Thyroid gland (tissue), 4 donors: ENCODE measurements at regions not wholly inside any gene's neighbourhood (a gene's known extent, or its start where the extent isn't known, plus 50 kb on each side); places are given as distances from the start of the nearest gene placed in this dataset.

Experiments
- DNase-seq, 2 donors: peaks; one replicate each; pipeline ENCODE4 v3.0.0-alpha.2; 2019
- H3K27ac ChIP-seq, 3 donors: fragments of 200-600 bp; sonication (generic); 1 replicate in 2 of 3; 2 replicates in 1 of 3; pipeline ENCODE4 v1.5.1; 2016 to 2019; ENCODE audit warnings: mild to moderate bottlenecking in 1 of 3, moderate library complexity in 1 of 3
- H3K27me3 ChIP-seq: fragments of 200-600 bp; sonication (generic); one replicate; pipeline ENCODE4 v1.5.1; 2019
- H3K36me3 ChIP-seq, 2 donors: fragments of 200-600 bp; sonication (generic); one replicate each; pipeline ENCODE4 v1.5.1; 2016 to 2019
- H3K4me1 ChIP-seq, 2 donors: fragments of 200-600 bp; sonication (generic); one replicate each; pipeline ENCODE4 v1.5.1; 2017 to 2019
- H3K4me3 ChIP-seq, 3 donors: fragments of 200-600 bp; sonication (generic); replicated peaks in 1 of 3; 1 replicate in 2 of 3; 2 replicates in 1 of 3; pipeline ENCODE4 v1.5.1; 2016; ENCODE audit warnings: mild to moderate bottlenecking in 1 of 3
- H3K9me3 ChIP-seq: fragments of 200-600 bp; sonication (generic); one replicate; pipeline ENCODE4 v1.5.1; 2017
- POLR2A ChIP-seq, 2 donors: fragments of 450-650 bp; IDR thresholded peaks; one replicate each; pipeline ENCODE4 v1.6.1; 2017; ENCODE audit warnings: antibody characterized with exemption in 2 of 2, mild to moderate bottlenecking in 2 of 2, moderate library complexity in 1 of 2
- WGBS, 2 donors: methylation state at CpG; one replicate each; pipeline ENCODE4 v1.1.5; 2017; 5-methylcytosine and 5-hydroxymethylcytosine counted together
- intact Hi-C: fragments of 100-400 bp; cut with DNase I; formaldehyde crosslinking; loops from one replicate; pipeline ENCODE4 v1.15.1; 2023
- TF ChIP-seq, protein P1 (sequence below), 6 experiments: fragments of 200-600 bp in 3 of 6; fragments of 450-650 bp in 3 of 6; sonication (generic) in 3 of 6; IDR thresholded peaks; one replicate each; pipeline ENCODE4 v1.5.1; 2016 to 2019; ENCODE audit warnings: antibody characterized with exemption in 6 of 6, mild to moderate bottlenecking in 2 of 6, inconsistent platforms in 1 of 6, moderate library complexity in 1 of 6

- TF ChIP-seq, protein P1, sequence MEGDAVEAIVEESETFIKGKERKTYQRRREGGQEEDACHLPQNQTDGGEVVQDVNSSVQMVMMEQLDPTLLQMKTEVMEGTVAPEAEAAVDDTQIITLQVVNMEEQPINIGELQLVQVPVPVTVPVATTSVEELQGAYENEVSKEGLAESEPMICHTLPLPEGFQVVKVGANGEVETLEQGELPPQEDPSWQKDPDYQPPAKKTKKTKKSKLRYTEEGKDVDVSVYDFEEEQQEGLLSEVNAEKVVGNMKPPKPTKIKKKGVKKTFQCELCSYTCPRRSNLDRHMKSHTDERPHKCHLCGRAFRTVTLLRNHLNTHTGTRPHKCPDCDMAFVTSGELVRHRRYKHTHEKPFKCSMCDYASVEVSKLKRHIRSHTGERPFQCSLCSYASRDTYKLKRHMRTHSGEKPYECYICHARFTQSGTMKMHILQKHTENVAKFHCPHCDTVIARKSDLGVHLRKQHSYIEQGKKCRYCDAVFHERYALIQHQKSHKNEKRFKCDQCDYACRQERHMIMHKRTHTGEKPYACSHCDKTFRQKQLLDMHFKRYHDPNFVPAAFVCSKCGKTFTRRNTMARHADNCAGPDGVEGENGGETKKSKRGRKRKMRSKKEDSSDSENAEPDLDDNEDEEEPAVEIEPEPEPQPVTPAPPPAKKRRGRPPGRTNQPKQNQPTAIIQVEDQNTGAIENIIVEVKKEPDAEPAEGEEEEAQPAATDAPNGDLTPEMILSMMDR (IDR thresholded peaks at IDR 0.05): no peak
- no peak for TF ChIP-seq POLR2A (IDR thresholded peaks at IDR 0.05)
- no peaks in the 10 kb centered on the region for H3K9me3 ChIP-seq
- intact Hi-C loops: no loop called here
- no peak overlapping the region for H3K4me3 ChIP-seq
- no peak for DNase-seq
- H3K4me1 ChIP-seq: peaks cover 8 to 10% of the 10 kb centered on the region in 2 donors
- no peaks in the 10 kb centered on the region for H3K36me3 ChIP-seq
- H3K27ac ChIP-seq: no peak overlapping the region
- H3K27me3 ChIP-seq: no peaks in the 10 kb centered on the region
- 93 to 95% methylated on average over 2 of the region's 2 CpGs for WGBS, 2 donors
These were observed 214.1 kb downstream of the SHQ1 start for GRCh38 chr3:72634128-72634527.

GRCh38 chr3:72633534-72633933 lies 214.7 kb downstream of the SHQ1 start:
- no peaks in the 10 kb centered on the region for H3K36me3 ChIP-seq
- peaks cover 8 to 10% of the 10 kb centered on the region in 2 donors for H3K4me1 ChIP-seq
- no peak for DNase-seq
- no peaks in the 10 kb centered on the region for H3K27me3 ChIP-seq
- no peak overlapping the region for H3K27ac ChIP-seq
- H3K4me3 ChIP-seq: no peak overlapping the region
- no peaks in the 10 kb centered on the region for H3K9me3 ChIP-seq
- WGBS, 2 donors: 90 to 91% methylated on average over 5 of the region's 5 CpGs
- intact Hi-C loops: no loop called here
- TF ChIP-seq, protein P1 (IDR thresholded peaks at IDR 0.05): no peak
- TF ChIP-seq POLR2A (IDR thresholded peaks at IDR 0.05): no peak

DNA sequence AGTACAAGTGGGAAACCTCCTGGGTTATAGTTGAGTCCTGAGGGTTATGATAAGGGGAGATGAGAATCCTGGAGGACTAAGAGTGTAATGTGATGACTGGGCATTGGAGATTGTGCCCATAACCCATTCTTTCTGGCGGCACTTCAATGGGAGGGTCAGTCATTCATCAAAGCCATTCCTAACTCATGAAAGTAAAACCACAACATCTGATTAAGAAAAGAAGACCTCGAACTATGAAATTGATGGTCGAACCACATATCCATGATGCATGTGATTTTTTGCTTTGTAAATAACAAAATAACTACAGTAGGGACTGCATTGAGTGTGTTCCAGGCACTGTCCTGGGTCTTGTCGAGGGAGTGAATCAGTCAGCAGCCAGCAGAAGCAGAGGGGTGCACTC lies 215.1 kb downstream of the SHQ1 start:
- TF ChIP-seq, protein P1 (IDR thresholded peaks at IDR 0.05): no peak
- no peak for TF ChIP-seq POLR2A (IDR thresholded peaks at IDR 0.05)
- Histone ChIP-seq H3K27me3 (no peaks in the 10 kb centered on the region), H3K36me3 (no peaks in the 10 kb centered on the region), H3K27ac (no peak overlapping the region), H3K9me3 (no peaks in the 10 kb centered on the region), H3K4me1 (peaks cover 8 to 14% of the 10 kb centered on the region in 2 donors), H3K4me3 (no peak overlapping the region)
- intact Hi-C loops: no loop called here
- DNase-seq: no peak
- WGBS, 2 donors: 67 to 84% methylated on average over 4 of the region's 4 CpGs

DNA sequence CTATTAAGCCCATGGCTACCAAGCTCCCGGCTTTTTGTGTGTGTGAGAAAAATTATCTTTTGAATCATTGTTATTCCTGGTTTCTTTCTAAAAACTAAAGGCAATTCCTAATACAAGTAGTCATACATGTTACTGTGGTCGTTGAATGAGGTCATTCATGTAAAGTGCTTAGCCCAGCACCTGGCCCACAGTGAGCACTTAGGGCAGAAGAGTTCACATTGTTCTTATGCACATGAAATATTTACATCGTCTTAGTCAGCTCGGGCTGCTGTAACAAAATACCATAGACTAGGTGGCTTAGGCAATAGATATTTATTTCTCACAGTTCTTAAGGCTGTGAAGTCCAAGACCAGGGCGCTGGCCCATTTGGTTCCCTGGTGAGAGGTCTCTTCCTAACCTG lies 216.1 kb downstream of the SHQ1 start:
- WGBS, 2 donors: 86 to 97% methylated on average over 5 of the region's 5 CpGs
- TF ChIP-seq, protein P1 (IDR thresholded peaks at IDR 0.05): no peak
- no peak for TF ChIP-seq POLR2A (IDR thresholded peaks at IDR 0.05)
- no peaks in the 10 kb centered on the region for H3K27me3 ChIP-seq
- H3K27ac ChIP-seq: no peak overlapping the region
- DNase-seq: no peak
- no peak overlapping the region for H3K4me3 ChIP-seq
- intact Hi-C loops: no loop called here
- H3K36me3 ChIP-seq: no peaks in the 10 kb centered on the region
- peaks cover 8 to 16% of the 10 kb centered on the region in 2 donors for H3K4me1 ChIP-seq
- H3K9me3 ChIP-seq: no peaks in the 10 kb centered on the region

DNA sequence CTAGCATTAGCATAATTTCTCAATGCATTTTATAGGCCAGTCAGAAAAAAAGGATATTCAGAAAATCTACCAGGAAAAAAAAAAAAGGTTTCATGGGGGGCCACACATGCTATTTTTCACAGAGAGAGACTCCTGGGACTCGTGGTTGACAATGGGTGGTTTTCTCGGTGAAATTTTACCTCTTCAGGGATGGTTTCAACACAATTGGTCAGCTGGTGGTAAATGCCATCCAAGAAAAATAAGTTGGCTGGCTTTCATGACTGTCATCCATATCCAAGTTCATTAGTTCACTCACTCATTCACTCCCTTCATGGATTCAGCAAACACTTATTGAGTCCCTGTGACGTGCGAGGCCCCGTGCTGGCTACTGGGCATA lies 217.3 kb downstream of the SHQ1 start:
- Histone ChIP-seq H3K4me1 (peaks cover 8 to 16% of the 10 kb centered on the region in 2 donors), H3K4me3 (no peak overlapping the region), H3K27me3 (no peaks in the 10 kb centered on the region), H3K36me3 (no peaks in the 10 kb centered on the region), H3K27ac (no peak overlapping the region), H3K9me3 (no peaks in the 10 kb centered on the region)
- intact Hi-C loops: no loop called here
- no peak for DNase-seq
- TF ChIP-seq, protein P1 (IDR thresholded peaks at IDR 0.05): no peak
- no peak for TF ChIP-seq POLR2A (IDR thresholded peaks at IDR 0.05)
- 46 to 69% methylated on average over 5 of the region's 5 CpGs for WGBS, 2 donors
